SK-N-SH (cell line): ENCODE measurements at regions not wholly inside any gene's neighbourhood (a gene's known extent, or its start where the extent isn't known, plus 50 kb on each side); places are given as distances from the start of the nearest gene placed in this dataset.

Experiments
- CTCF ChIA-PET: fragments of 300-600, 350-600 bp; formaldehyde crosslinking; extraction: SDS; loops from one replicate; lab custom pipeline; 2021; lab: Yijun Ruan, JAX
- POLR2A ChIA-PET: fragments of 350-600 bp; sonication (Branson Sonifier 250); formaldehyde crosslinking; extraction: SDS; loops from one replicate; lab custom pipeline; 2020; ENCODE audit warnings: antibody characterized with exemption, inconsistent platforms; lab: Yijun Ruan, JAX
- DNase-seq: peaks from one replicate; pipeline ENCODE4 v3.0.0; 2012
- H2AFZ ChIP-seq: fragments of 200-600 bp; sonication (generic); 2 replicates; pipeline ENCODE4 v1.8.1; 2016; ENCODE audit warnings: antibody characterized with exemption, mild to moderate bottlenecking, low read depth
- H3F3A ChIP-seq: fragments of 200-600 bp; sonication (generic); replicated peaks from 2 replicates; pipeline ENCODE3; 2016; ENCODE audit warnings: antibody characterized with exemption, mild to moderate bottlenecking; ENCODE audit not compliant: insufficient read depth
- H3K27ac ChIP-seq, 2 experiments: fragments of 200-500 bp in 1 of 2; fragments of 200-600 bp in 1 of 2; sonication (Bioruptor generic) in 1 of 2; sonication (generic), shearing (Covaris generic) in 1 of 2; 2 replicates each; pipeline versions ENCODE4 v1.5.1 to v1.6.1; 2014 to 2016; ENCODE audit warnings: low read depth in 2 of 2, inconsistent platforms in 1 of 2, low read length in 1 of 2, mild to moderate bottlenecking in 1 of 2, mixed read lengths in 1 of 2
- H3K27me3 ChIP-seq: fragments of 200-600 bp; sonication (generic), shearing (Covaris generic); 2 replicates; pipeline ENCODE4 v1.6.1; 2016; ENCODE audit warnings: mixed run types; ENCODE audit not compliant: insufficient read depth
- H3K36me3 ChIP-seq, 2 experiments: fragments of 200-500 bp in 1 of 2; fragments of 200-600 bp in 1 of 2; sonication (Bioruptor generic) in 1 of 2; sonication (generic) in 1 of 2; replicated peaks in 1 of 2; 2 replicates each; pipeline versions ENCODE3 to v1.5.1; 2014 to 2016; ENCODE audit warnings: low read length in 1 of 2, mild to moderate bottlenecking in 1 of 2; ENCODE audit not compliant: insufficient read depth in 2 of 2, control insufficient read depth in 1 of 2
- H3K4me1 ChIP-seq, 2 experiments: fragments of 200-500 bp in 1 of 2; fragments of 200-600 bp in 1 of 2; sonication (Bioruptor generic) in 1 of 2; sonication (generic), shearing (Covaris generic) in 1 of 2; 2 replicates each; pipeline versions ENCODE4 v1.5.1 to v1.6.1; 2014 to 2016; ENCODE audit warnings: low read depth in 1 of 2, low read length in 1 of 2, mixed run types in 1 of 2; ENCODE audit not compliant: insufficient read depth in 2 of 2, control insufficient read depth in 1 of 2
- H3K4me2 ChIP-seq: fragments of 200-600 bp; sonication (generic), shearing (Covaris generic); 2 replicates; pipeline ENCODE4 v1.6.1; 2017; ENCODE audit warnings: mixed run types
- H3K4me3 ChIP-seq, 2 experiments: fragments of 200-500 bp in 1 of 2; fragments of 200-600 bp in 1 of 2; sonication (Bioruptor generic) in 1 of 2; sonication (generic), shearing (Covaris generic) in 1 of 2; 2 replicates each; pipeline versions ENCODE4 v1.5.1 to v1.8.1; 2014 to 2016; ENCODE audit warnings: low read depth in 2 of 2, inconsistent platforms in 1 of 2, low read length in 1 of 2, mild to moderate bottlenecking in 1 of 2, mixed read lengths in 1 of 2, moderate library complexity in 1 of 2
- H3K79me2 ChIP-seq: fragments of 200-600 bp; sonication (generic); 2 replicates; pipeline ENCODE4 v1.8.1; 2017; ENCODE audit warnings: mild to moderate bottlenecking; ENCODE audit not compliant: insufficient read depth
- H3K9ac ChIP-seq: fragments of 200-600 bp; sonication (generic); 2 replicates; pipeline ENCODE4 v1.6.1; 2017; ENCODE audit warnings: mixed run types
- H3K9me2 ChIP-seq: fragments of 200-600 bp; sonication (generic); 2 replicates; pipeline ENCODE4 v1.6.1; 2017; ENCODE audit warnings: mixed run types
- H3K9me3 ChIP-seq: fragments of 200-600 bp; sonication (generic); 2 replicates; pipeline ENCODE4 v1.6.1; 2017; ENCODE audit warnings: mixed run types, mild to moderate bottlenecking, moderate library complexity
- H4K20me1 ChIP-seq: fragments of 200-600 bp; sonication (generic); 2 replicates; pipeline ENCODE4 v1.6.1; 2017; ENCODE audit warnings: mild to moderate bottlenecking, mixed run types; ENCODE audit not compliant: insufficient read depth
- CHD2 ChIP-seq: fragments of 150-350 bp; IDR thresholded peaks from 2 replicates; pipeline ENCODE4 v1.6.1; 2018; ENCODE audit warnings: low read length; ENCODE audit not compliant: partially characterized antibody
- FOXJ3 ChIP-seq: sonication (generic); formaldehyde crosslinking; IDR thresholded peaks from 2 replicates; pipeline ENCODE4 v1.5.1; 2020; ENCODE audit warnings: mild to moderate bottlenecking, missing genetic modification reagents
- MEF2A ChIP-seq: IDR thresholded peaks from 2 replicates; pipeline ENCODE4 v1.4.0; 2012; ENCODE audit warnings: low read depth, borderline replicate concordance
- MXI1 ChIP-seq: IDR thresholded peaks from 2 replicates; pipeline ENCODE4 v1.6.1; 2012; ENCODE audit warnings: mild to moderate bottlenecking, low read depth, low read length, improper control_type of control experiment
- POLR2AphosphoS5 ChIP-seq: IDR thresholded peaks from 2 replicates; pipeline ENCODE4 v1.6.1; 2012; ENCODE audit warnings: low read depth, low read length
- RAD21 ChIP-seq: IDR thresholded peaks from 2 replicates; pipeline ENCODE4 v1.6.1; 2012; ENCODE audit warnings: mild to moderate bottlenecking, low read length
- SMC3 ChIP-seq: IDR thresholded peaks from 2 replicates; pipeline ENCODE4 v1.6.1; 2012; ENCODE audit warnings: low read depth, low read length, improper control_type of control experiment
- TCF12 ChIP-seq: IDR thresholded peaks from 2 replicates; pipeline ENCODE4 v1.4.0; 2012
- WGBS: methylation state at CpG from one replicate; pipeline ENCODE4 v1.1.6; 2017; ENCODE audit warnings: low lambda C conversion rate; 5-methylcytosine and 5-hydroxymethylcytosine counted together
- TF ChIP-seq, protein P1 (sequence below): fragments of 150-350 bp; IDR thresholded peaks from 2 replicates; pipeline ENCODE4 v1.6.1; 2017; ENCODE audit warnings: antibody characterized with exemption, low read length, low read depth, borderline replicate concordance
- TF ChIP-seq, protein P2 (sequence below): IDR thresholded peaks from 2 replicates; pipeline ENCODE4 v1.6.1; 2012; ENCODE audit warnings: mild to moderate bottlenecking, low read depth, low read length, moderate library complexity
- TF ChIP-seq, protein P3 (sequence below): fragments of 150-350 bp; IDR thresholded peaks from 2 replicates; pipeline ENCODE4 v1.6.1; 2016; ENCODE audit warnings: mild to moderate bottlenecking, low read depth, low read length
- TF ChIP-seq, protein P4 (sequence below): IDR thresholded peaks from 2 replicates; pipeline ENCODE4; 2012

DNA sequence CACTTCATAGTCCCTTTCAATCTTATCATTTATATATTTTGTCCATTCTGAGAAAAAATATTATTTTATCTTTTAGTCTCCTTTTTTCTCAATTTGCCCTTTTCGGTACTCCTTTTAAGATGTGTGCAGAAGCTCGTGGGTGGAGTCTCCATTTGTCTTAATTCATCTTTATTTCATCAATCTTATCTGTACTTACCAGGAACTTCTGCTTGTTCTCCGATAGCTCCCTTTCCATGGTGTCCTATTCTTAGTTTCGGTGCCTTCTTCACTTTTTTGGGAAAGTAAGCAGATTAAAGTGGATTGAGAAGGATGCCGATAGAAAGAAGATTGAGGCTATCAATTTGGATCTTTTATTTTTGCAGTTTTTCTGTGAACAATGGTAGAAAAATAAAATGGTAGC, 183.4 kb upstream of the PLEKHA5 start:
- CTCF ChIA-PET, result interaction anchor here (0.5 kb wide), 1 partner anchor 353 kb away, joined by 3 read pairs; no protein-coding TSS in a partner anchor
- no peak overlapping the region for H3K4me3 ChIP-seq
- TF ChIP-seq, protein P1, sequence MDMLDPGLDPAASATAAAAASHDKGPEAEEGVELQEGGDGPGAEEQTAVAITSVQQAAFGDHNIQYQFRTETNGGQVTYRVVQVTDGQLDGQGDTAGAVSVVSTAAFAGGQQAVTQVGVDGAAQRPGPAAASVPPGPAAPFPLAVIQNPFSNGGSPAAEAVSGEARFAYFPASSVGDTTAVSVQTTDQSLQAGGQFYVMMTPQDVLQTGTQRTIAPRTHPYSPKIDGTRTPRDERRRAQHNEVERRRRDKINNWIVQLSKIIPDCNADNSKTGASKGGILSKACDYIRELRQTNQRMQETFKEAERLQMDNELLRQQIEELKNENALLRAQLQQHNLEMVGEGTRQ, result no peak
- TF ChIP-seq, protein P2, sequence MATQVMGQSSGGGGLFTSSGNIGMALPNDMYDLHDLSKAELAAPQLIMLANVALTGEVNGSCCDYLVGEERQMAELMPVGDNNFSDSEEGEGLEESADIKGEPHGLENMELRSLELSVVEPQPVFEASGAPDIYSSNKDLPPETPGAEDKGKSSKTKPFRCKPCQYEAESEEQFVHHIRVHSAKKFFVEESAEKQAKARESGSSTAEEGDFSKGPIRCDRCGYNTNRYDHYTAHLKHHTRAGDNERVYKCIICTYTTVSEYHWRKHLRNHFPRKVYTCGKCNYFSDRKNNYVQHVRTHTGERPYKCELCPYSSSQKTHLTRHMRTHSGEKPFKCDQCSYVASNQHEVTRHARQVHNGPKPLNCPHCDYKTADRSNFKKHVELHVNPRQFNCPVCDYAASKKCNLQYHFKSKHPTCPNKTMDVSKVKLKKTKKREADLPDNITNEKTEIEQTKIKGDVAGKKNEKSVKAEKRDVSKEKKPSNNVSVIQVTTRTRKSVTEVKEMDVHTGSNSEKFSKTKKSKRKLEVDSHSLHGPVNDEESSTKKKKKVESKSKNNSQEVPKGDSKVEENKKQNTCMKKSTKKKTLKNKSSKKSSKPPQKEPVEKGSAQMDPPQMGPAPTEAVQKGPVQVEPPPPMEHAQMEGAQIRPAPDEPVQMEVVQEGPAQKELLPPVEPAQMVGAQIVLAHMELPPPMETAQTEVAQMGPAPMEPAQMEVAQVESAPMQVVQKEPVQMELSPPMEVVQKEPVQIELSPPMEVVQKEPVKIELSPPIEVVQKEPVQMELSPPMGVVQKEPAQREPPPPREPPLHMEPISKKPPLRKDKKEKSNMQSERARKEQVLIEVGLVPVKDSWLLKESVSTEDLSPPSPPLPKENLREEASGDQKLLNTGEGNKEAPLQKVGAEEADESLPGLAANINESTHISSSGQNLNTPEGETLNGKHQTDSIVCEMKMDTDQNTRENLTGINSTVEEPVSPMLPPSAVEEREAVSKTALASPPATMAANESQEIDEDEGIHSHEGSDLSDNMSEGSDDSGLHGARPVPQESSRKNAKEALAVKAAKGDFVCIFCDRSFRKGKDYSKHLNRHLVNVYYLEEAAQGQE, result no peak
- no peak for TF ChIP-seq MEF2A
- no peak for TF ChIP-seq CHD2
- TF ChIP-seq MXI1, result no peak
- no peak for TF ChIP-seq SMC3
- no peak for TF ChIP-seq FOXJ3 (CRISPR knock-in tag)
- TF ChIP-seq RAD21, result no peak
- TF ChIP-seq, protein P3, sequence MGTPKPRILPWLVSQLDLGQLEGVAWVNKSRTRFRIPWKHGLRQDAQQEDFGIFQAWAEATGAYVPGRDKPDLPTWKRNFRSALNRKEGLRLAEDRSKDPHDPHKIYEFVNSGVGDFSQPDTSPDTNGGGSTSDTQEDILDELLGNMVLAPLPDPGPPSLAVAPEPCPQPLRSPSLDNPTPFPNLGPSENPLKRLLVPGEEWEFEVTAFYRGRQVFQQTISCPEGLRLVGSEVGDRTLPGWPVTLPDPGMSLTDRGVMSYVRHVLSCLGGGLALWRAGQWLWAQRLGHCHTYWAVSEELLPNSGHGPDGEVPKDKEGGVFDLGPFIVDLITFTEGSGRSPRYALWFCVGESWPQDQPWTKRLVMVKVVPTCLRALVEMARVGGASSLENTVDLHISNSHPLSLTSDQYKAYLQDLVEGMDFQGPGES, result no peak
- TF ChIP-seq POLR2AphosphoS5, result no peak
- no peak for TF ChIP-seq TCF12
- H3K9ac ChIP-seq, result no peak overlapping the region
- no peak for DNase-seq
- no peaks in the 10 kb centered on the region for H3F3A ChIP-seq
- H2AFZ ChIP-seq, result no peak overlapping the region
- no peaks in the 10 kb centered on the region for H3K36me3 ChIP-seq
- POLR2A ChIA-PET, result no interaction called here
- no peak overlapping the region for H3K4me2 ChIP-seq
- H3K27me3 ChIP-seq, result no peaks in the 10 kb centered on the region
- no peaks in the 10 kb centered on the region for H3K4me1 ChIP-seq
- whole genome bisulfite sequencing, result 74% methylated on average over 5 of the region's 5 CpGs
- no peaks in the 10 kb centered on the region for H3K9me3 ChIP-seq
- no peaks in the 10 kb centered on the region for H4K20me1 ChIP-seq
- no peaks in the 10 kb centered on the region for H3K9me2 ChIP-seq
- H3K79me2 ChIP-seq, result no peaks in the 10 kb centered on the region
- no peak overlapping the region for H3K27ac ChIP-seq

DNA sequence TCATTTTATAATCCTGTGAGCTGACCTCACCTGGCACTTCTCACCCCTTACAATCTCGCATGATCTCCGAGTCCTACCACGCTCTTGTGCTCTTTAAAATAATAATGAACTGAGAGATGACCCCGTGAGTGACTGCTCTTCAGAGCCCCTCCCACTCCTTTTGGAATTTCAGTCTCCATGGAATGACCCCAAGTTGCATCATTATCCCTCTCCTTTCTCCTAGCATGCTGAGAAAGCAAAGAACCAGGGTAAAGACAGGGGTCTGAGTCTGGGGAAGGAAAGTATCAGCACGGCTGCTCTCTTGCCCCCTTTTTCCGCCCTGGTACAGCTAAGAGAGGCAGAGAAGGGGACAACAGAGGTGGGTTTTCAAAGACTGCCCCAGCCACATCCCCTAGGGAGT, 178.3 kb upstream of the PLEKHA5 start:
- H3K36me3 ChIP-seq, result no peaks in the 10 kb centered on the region
- no peaks in the 10 kb centered on the region for H3K79me2 ChIP-seq
- no peak overlapping the region for H2AFZ ChIP-seq
- H3K27me3 ChIP-seq, result no peaks in the 10 kb centered on the region
- no peak overlapping the region for H3K4me3 ChIP-seq
- H3K4me1 ChIP-seq, result no peaks in the 10 kb centered on the region
- H3K9me3 ChIP-seq, result no peaks in the 10 kb centered on the region
- ChIA-PET POLR2A (no interaction called here), CTCF (no interaction called here)
- no peak for DNase-seq
- 66% methylated on average over 6 of the region's 6 CpGs for WGBS
- no peak overlapping the region for H3K27ac ChIP-seq
- H3K4me2 ChIP-seq, result no peak overlapping the region
- no peaks in the 10 kb centered on the region for H4K20me1 ChIP-seq
- no peaks in the 10 kb centered on the region for H3K9me2 ChIP-seq
- H3F3A ChIP-seq, result no peaks in the 10 kb centered on the region
- TF ChIP-seq, protein P4, sequence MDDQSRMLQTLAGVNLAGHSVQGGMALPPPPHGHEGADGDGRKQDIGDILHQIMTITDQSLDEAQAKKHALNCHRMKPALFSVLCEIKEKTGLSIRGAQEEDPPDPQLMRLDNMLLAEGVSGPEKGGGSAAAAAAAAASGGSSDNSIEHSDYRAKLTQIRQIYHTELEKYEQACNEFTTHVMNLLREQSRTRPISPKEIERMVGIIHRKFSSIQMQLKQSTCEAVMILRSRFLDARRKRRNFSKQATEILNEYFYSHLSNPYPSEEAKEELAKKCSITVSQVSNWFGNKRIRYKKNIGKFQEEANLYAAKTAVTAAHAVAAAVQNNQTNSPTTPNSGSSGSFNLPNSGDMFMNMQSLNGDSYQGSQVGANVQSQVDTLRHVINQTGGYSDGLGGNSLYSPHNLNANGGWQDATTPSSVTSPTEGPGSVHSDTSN, result no peak
- no peak overlapping the region for H3K9ac ChIP-seq
